Stimulated activated CD8-positive, alpha-beta memory T cell treated with anti-CD3 and anti-CD28 coated beads, Interleukin-4, amount 100 ng/mL, for 1 hour (primary cell): ENCODE measurements at regions not wholly inside any gene's neighbourhood (a gene's known extent, or its start where the extent isn't known, plus 50 kb on each side); places are given as distances from the start of the nearest gene placed in this dataset.
"Not testable (repeated sequence)": the region's sequence is repeated elsewhere in the genome, so short reads cannot be mapped to it uniquely, and the experiment has no call there.

ENCODE experiments used
- DNase-seq, 2 donors: peaks; one replicate each; pipeline ENCODE4 v3.0.0-alpha.2; 2020; ENCODE audit warnings: low read depth in 2 of 2, low spot score in 1 of 2

DNA sequence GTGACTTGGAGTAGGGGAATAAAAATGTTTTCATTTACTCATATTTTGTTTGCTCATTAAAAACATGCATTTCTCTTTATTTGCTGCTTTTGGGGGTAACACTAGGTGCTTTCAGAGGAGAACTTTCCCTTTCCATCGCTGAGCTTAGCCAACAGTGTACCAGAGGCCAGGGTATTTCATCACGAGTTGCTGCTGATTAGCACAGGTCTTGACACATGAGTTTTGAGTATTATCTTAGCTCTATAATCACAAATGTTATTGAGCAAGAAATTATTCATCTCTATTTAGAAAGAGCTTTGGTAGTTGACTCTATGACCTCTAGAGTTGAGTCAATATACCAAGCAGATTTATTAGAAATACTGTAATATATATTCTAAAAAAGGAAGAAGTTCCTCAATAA lies 375.9 kb downstream of the NXPH1 start:
- no peak for DNase-seq

DNA sequence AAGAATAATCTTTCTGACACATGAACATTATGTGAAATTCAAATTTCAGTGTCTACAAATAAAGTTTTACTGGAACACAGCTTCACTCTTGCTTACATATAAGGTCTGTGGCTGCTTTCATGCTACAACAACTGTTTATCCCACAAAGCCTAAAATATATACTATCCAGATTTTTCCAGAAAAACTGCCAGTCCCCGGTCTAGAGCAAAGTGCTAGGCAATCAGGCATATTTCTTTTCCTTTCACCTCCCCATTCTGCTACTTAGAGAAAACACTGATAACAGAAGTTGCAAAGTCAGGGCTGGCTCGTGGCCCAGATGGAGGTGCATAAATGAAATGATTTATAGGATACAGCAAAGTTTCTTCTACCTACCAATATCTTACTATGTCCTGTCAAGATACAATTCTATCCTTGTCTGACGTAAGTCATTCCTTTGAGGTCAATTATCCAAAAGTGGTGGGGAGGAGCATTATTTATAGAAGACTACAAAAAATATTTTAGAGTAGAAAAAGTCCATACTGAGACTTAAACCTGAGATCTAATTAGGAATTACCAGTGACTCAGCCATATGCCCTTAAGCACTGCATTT lies 384.1 kb downstream of the NXPH1 start:
- no peak for DNase-seq

DNA sequence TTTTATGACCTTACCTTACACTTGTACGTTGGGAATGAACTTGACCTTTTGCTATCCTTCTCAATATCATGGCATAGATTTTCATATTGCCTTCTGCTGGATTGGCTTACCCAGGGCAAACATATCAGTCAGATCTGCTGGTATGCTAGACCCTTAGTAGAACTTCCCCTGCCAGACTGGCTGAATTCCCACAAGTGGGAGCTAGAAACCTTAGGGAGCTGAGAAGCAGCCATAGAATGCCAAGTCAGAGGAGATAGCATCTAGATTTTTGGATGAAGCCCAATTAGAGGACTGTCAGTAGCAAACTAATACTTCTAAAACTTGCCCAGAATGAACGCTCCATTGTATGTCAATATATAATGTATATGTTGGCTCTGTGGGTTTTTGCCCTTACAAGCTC lies 385.0 kb downstream of the NXPH1 start:
- DNase-seq: no peak

DNA sequence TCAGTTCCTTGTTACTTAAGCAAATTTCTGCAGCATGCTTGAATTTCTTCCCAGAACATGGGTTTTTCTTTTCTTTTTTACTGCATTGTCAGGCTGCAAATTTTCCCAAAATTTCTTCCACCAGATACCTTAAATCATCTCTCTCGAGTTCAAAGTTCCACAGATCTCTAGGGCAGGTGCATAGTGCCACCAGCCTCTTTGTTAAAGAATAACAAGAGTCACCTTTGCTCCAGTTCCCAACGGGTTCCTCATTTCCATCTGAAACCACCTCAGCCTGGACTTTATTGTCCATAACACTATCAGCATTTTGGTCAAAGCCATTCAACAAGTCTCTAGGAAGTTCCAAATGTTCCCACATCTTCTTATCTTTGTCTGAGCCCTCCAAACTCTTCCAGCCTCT lies 389.2 kb downstream of the NXPH1 start:
- DNase-seq: no peak

DNA sequence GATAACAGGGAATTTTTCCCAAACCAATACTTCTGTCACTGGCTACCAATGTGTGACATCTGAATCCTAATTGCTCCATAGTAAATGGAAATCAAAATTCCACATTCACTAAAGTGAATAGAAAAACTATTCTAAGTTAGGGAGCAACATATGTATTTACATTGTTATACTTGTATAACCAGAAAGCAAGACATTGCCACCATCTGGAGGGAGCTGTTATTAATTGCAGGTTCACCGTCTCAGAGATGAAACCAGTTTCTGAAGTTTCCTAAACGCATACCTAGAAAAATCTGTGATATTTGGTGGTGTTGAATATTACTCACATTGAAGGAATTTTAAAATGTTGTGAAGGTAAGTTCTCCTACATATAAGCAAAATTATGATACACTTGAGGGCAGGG lies 390.1 kb downstream of the NXPH1 start:
- DNase-seq: no peak

DNA sequence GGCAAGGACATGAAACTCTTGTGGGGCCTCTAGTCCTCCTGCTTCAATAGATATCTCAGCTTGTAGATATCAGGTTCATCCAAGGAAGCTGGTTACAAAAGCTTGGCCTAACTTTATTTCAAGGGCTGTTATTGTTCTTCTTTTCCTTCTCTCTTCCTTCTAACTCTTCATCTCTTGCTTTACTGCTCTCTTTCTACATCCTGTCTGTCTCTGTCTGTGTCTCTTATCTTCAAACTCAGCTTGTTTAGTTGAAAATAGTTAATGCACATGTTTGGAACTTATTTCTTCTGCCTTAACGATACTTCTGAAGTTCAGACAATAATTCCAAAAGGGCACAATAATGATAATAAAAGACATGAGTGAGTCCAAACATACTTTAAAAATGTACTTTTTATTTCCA lies 393.9 kb downstream of the NXPH1 start:
- DNase-seq: no peak

DNA sequence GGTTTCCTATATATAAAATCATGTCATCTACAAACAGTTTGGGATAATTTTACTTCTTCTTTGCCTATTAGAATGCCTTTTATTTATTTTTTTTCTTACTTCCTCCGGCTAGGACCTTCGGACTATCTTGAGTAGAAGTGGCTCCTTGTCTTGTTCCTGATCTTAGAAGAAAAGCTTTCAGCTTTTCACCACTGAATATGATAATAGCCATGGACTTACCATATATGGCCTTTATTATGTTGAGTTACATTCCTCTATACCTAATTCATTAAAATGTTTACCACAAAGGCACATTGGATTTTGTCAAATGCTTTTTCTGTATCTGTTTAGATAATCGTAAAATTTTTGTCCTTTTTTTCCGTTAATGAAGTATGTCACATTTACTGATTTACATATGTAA lies 395.7 kb downstream of the NXPH1 start:
- DNase-seq: no peak

DNA sequence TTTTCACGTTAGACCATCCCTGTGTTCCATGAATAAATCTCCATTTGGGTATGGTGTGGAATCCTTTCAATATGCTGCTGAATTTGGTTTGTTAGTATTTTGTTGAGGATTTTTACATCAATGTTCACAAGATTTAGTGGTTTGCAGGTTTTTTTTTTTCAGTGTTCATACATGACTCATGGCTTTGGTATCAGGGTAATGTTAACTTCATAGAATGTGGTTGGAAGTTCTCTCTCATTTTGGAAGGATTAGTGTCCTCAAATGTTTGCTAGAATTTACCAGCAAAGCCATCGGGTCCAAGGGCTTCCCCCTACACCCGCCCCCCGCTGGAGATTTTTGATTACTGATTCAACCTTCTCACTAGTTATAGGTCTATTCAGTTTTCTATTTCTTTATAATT lies 398.0 kb downstream of the NXPH1 start:
- no peak for DNase-seq

DNA sequence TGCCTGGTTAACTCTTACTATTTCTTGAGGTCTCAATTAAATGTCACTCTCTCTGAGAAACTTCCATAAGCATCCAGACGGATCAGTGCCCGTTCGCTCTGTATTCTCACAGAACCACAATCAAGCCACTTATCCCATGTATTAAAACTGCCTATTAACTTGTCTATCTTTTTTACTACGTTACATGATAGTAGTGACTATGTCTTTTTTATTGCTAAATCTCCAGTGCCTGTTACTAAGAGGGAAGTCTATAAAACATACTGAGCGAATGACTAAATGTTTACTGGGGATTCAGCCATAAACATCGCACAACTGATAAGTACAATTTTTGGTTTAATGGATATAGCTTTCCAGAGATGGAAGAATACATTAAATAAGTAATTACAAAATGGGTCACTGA lies 399.9 kb downstream of the NXPH1 start:
- no peak for DNase-seq

DNA sequence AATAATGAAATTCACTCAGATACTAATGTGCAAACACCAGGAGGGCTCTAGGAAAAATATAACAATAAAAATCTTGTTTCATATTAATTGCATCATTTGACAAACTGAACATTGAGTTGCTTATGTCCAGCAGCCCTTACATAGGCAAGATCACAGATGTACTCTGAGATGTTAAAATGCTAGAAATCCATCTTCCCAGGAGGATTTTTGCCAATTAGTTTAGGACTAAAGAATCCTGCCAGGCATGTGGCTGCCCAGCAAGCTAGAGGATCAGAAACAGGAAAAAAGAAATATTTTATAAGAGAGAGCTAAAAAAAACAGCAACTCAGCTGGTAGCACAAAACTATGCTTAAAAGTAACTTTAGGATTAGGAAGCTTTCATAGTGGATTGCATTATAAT lies 407.8 kb downstream of the NXPH1 start:
- no peak for DNase-seq

DNA sequence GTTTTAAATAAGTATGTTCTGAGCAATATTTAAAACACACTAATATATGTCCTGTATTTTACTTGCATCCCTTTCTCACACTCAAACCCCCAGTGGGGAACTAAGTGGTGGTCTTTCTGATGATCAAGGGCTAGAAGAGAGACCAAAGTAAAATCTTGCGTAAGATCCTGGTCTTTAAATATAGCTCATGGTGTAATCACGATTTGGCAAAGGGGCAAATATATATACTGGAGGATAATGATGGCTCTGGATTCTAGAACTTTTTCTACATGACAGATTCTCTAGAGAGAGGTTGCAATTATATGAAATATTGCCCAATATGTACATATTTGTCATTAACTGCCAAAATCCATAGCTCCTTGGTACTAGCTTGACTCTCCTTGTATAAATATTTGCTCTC lies 438.3 kb downstream of the NXPH1 start:
- DNase-seq: no peak

DNA sequence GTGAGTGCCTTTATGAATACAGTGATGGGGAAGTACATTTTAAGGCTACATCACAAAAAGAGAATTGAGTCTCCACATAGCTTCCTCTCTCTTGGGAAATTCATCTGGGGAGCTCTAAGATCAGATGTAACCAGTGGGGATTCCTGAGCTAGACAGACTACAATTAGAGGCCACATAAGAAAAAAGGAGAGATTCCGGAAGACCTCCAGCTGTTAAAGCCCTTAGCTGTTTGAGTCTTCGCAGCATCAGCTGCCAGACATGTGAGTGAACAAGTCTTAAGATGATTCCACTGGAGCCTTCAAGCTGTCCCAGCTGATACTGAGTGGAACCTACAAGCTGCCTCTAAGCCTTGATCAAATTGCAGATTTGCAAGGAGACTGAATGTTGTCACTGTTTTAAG lies 448.5 kb downstream of the NXPH1 start:
- no peak for DNase-seq

DNA sequence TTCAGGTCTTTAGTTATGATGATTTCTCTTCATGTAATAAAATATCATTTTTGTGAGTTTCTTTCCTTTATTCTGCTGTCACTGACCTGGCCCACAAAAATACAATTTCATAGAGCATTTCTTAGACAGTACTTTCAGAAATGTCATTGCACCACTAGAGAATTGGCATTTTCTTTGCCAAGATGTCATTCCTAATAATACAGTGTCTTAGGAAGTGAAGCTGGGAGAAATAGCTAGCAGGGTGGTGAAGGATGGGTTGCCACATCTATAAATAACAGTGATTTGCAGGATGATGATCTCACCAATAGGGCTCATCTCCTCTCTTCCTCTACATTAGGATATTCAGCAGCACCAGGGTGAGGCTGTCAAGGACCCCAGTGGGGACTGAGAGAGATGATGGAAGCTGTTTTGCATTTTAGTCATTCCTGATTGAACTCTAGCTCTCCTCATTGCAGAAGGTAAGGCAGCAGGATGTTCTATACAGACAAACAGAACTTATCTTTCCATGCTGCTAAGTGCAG lies 452.1 kb downstream of the NXPH1 start:
- no peak for DNase-seq

DNA sequence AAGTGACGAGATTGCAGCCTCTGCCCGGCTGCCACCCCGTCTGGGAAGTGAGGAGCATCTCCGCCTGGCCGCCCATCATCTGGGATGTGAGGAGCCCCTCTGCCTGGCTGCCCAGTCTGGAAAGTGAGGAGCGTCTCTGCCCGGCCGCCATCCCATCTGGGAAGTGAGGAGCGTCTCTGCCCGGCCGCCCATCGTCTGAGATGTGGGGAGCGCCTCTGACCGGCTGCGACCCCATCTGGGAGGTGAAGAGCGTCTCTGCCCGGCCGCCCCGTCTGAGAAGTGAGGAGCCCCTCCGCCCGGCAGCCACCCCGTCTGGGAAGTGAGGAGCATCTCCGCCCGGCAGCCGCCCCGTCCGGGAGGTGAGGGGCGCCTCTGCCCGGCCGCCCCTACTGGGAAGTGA lies 456.9 kb downstream of the NXPH1 start:
- not testable (repeated sequence) for DNase-seq

DNA sequence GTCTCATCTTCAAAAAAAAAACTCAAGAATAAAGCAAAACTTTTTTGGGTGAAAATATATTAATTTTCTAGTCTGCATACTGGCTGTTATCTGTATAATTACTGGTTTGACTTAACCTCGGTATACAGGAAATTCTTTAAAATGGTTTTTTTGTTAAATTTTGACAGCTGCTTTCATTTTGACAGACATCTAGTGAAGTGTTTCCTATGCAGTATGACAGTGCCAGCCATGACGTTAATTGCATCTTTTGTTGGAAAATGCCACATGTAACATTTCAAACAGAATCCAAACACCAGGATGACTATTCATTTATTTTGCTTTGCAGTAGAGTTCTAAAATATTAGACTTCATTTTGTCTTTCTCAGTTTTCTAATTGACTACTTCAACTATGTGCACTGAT lies 460.4 kb downstream of the NXPH1 start:
- no peak for DNase-seq

DNA sequence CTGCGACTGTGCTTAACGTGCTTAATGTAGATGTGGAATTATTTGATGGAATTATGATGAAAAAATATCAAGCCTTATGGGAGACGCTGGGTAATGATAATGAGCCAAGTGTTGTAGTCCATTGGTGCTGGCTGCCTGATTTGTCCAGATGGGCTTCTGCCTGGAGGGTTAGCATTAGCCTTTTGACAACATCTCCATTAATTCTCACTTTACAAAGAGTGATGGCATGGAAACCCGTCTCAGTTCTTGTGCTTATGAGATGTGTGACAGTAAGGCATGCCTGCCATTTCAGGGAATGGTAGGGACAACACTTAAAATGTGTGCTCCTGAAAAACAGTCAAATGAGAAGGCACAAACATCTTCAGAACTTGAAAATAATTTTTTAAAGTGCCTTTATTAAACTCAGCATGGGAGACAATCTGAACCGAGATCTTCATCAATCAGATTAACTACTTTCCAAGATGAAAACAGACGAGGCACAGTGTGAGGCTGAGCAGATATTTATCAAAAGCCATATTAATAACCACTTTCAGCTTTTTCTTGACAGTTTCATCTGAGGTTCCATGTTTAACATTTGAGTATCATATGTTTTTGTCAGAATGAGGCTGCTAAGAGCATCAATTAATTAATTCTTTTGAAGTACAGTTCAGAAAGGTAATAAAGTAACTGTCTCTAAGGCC lies 473.1 kb downstream of the NXPH1 start:
- no peak for DNase-seq

DNA sequence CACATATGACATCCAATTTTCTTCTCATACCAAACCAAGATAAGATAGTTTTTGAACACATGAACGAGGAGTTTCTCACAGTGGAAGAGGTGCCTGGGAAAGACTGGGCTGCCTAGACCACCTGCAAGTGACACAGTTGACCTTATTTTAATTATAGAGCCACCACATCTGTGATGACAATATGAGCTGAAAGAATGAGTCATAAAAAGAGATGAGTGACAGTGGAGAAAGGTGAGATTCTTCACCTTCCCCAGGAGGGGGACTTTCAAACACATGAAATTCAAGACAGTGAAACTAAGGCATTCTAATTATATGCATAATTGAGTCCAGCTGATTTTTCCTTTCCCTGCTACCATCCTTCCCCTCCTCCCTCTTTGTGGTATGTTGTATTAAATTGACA lies 475.5 kb downstream of the NXPH1 start:
- no peak for DNase-seq

DNA sequence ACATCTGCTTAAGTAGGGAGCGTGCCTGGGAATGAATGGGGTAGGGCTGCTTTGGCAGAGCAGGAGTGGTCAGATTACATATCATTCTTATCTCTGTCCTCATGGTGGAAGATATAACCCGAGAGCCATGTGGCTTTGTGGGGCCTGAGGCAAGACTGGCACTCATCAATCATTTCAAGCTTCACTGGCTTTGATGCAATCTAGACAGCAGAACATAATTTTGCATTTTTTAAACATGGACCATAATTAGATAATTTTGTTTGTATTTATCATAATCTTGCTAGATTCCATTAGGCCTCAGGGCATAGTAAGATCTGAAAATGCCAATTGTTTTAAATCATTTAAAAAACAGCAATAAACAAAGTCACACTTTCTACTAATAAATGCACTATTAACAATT lies 480.3 kb downstream of the NXPH1 start:
- no peak for DNase-seq

DNA sequence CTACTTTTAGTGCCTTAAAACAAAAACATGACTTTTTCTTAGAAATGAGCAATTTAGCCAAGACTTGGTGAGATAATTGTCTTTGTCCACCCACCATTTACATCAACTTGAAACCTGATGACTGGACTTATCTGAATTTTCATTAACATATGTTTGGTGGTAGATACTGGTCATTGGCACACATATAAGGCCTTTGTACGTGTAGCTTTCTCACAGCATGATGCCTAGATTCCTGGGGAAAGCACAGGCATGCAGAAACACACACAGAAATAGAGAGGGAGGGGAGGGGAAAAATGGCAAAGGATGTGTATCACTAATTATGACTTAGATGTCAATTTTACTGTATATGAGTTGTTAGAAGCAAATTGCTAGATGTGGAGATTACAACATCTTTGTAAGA lies 488.4 kb downstream of the NXPH1 start:
- no peak for DNase-seq

DNA sequence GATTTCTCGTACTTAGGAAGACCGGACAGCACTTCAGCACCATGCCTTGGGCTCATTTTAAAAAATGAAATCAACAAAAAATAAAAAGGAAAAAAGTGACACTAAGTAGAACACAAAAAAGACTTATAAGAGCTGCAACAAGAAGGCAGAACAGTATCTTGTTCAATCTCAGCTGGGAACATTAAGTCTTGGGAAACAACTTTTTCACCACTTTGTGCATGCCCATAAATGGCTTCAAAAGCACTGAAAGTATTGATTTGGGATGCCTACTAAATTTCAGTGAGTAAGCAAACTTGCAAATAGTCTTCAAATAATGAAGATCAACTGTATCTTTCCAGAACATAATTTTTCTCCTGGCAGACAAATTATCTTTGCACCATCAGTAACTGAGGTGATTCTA lies 489.3 kb downstream of the NXPH1 start:
- DNase-seq: no peak

DNA sequence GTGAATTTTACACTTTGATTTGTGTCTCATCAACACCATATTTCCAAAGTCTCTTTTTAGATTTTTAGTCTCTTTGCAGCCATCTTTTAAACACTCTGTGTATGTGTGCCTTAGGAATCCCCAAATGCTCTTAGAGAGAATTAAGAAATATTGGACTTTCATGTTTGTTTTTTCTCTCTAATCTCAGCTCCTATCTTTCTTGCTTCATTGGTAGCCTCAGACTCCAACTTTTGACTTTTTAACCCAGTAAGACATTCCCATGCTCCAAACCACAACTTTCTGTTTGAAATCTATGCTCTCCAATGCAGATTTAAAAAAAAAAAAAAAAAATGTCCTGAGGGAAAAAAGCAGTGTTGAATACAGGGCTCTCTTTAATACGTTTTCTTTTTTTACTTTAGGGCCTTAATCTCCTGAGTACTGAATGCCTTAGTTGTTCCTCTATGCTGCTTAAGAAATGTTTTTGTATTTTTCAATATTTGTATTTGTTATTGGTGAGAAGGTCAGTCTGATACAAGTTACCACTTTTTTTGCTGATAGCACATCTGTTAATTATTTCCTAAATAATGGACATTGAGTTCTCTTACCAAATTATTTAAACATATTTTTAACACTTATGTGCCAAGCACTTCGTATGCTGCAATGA lies 489.9 kb downstream of the NXPH1 start:
- DNase-seq: no peak

DNA sequence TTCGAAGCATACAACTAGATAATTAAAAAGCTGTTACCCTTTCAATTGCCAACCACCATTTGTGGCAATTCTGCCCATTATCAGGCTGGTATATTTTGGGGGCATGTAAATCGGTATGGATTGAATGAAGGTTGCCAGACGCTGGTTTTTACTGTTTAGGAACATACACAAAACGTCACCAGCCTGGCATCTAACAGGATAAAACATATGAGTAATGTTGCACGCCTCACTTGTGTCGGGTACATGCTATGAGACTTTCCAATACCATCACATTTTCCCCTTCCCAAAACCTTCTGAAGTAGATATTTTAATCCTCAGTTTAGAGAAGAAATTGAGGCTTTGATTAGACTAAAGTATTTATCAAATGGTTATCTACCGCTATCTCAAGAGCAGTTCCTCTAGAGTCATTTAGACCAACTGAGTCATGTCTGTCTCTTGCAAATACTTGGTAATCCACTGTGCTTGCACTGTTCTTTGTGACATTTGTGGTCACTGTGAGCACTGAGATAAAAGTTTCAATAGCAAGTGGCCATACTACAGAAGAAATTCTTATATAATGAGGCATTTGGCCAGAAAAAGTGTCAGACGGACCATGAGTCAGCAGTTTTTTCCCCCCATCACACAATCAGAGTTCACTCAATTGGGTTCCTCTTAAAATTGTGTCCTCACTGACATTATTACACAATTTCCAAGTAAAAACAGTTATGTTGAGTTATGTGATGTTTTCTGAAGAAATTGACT lies 498.7 kb downstream of the NXPH1 start:
- DNase-seq: no peak
